Glutamatergic neuron (in vitro differentiated cells): ENCODE measurements at regions not wholly inside any gene's neighbourhood (a gene's known extent, or its start where the extent isn't known, plus 50 kb on each side); places are given as distances from the start of the nearest gene placed in this dataset.

Experiments used
- DNase-seq: peaks from one replicate; pipeline ENCODE4 v3.0.0; 2022
- H3K27ac Mint-ChIP-seq: one replicate; pipeline ENCODE4 v1.8.0; 2020; ENCODE audit warnings: mild to moderate bottlenecking, mixed read lengths, inconsistent platforms; ENCODE audit not compliant: unreplicated experiment
- H3K27me3 Mint-ChIP-seq: one replicate; pipeline ENCODE4 v1.8.0; 2020; ENCODE audit warnings: mild to moderate bottlenecking, moderate library complexity, mixed read lengths, inconsistent platforms; ENCODE audit not compliant: unreplicated experiment
- H3K36me3 Mint-ChIP-seq: one replicate; pipeline ENCODE4 v1.8.0; 2020; ENCODE audit warnings: mild to moderate bottlenecking, mixed read lengths, inconsistent platforms; ENCODE audit not compliant: unreplicated experiment
- H3K4me1 Mint-ChIP-seq: one replicate; pipeline ENCODE4 v1.8.0; 2020; ENCODE audit warnings: mild to moderate bottlenecking, low read depth, mixed read lengths, inconsistent platforms; ENCODE audit not compliant: unreplicated experiment
- H3K4me3 Mint-ChIP-seq: one replicate; pipeline ENCODE4 v1.8.0; 2020; ENCODE audit warnings: mild to moderate bottlenecking, mixed read lengths, inconsistent platforms; ENCODE audit not compliant: unreplicated experiment
- H3K9me3 Mint-ChIP-seq: one replicate; pipeline ENCODE4 v1.8.0; 2020; ENCODE audit warnings: mild to moderate bottlenecking, moderate library complexity, mixed read lengths, inconsistent platforms; ENCODE audit not compliant: unreplicated experiment
- TF ChIP-seq, protein P1 (sequence below): fragments of 200-600 bp; sonication (generic); IDR thresholded peaks from one replicate; pipeline ENCODE4 v1.5.0; 2021; ENCODE audit not compliant: partially characterized antibody, unreplicated experiment

DNA sequence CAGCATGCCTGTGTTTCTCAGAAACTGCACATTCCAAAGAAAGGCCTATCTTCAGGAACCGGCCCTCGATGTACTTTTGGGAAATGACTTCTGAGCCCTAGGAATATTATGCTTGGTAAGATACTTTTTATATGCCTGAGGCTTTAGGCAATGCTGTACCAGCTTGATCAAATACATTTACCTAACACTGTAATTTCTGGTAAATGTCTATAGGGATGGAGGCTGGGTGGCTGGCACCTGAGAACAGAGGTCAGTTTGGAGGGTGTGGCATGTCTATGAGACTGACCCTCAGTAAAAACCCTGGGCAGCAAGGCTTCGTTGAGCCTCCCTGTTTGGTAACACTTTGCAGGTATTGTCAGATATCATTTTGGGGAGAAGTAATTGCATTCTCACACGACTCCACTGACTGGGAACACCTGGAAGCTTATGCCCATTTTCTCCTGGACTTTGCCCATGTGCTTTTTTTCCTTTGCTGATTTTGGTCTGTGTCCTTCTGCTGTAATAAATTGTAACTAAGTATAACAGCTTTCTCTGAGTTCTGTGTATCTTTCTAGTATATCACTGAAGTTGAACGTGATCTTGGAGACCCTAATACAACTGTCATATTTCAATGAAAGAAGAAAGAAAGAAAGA lies 1339.1 kb downstream of the OLFM4 start:
- peaks cover 7% of the 10 kb centered on the region for H3K9me3 Mint-ChIP-seq
- H3K27ac Mint-ChIP-seq, result no peak overlapping the region
- DNase-seq, result no peak
- peaks cover 2% of the 10 kb centered on the region for H3K4me1 Mint-ChIP-seq
- no peaks in the 10 kb centered on the region for H3K36me3 Mint-ChIP-seq
- H3K27me3 Mint-ChIP-seq, result no peaks in the 10 kb centered on the region
- TF ChIP-seq, protein P1, sequence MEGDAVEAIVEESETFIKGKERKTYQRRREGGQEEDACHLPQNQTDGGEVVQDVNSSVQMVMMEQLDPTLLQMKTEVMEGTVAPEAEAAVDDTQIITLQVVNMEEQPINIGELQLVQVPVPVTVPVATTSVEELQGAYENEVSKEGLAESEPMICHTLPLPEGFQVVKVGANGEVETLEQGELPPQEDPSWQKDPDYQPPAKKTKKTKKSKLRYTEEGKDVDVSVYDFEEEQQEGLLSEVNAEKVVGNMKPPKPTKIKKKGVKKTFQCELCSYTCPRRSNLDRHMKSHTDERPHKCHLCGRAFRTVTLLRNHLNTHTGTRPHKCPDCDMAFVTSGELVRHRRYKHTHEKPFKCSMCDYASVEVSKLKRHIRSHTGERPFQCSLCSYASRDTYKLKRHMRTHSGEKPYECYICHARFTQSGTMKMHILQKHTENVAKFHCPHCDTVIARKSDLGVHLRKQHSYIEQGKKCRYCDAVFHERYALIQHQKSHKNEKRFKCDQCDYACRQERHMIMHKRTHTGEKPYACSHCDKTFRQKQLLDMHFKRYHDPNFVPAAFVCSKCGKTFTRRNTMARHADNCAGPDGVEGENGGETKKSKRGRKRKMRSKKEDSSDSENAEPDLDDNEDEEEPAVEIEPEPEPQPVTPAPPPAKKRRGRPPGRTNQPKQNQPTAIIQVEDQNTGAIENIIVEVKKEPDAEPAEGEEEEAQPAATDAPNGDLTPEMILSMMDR, result no peak
- no peak overlapping the region for H3K4me3 Mint-ChIP-seq

DNA sequence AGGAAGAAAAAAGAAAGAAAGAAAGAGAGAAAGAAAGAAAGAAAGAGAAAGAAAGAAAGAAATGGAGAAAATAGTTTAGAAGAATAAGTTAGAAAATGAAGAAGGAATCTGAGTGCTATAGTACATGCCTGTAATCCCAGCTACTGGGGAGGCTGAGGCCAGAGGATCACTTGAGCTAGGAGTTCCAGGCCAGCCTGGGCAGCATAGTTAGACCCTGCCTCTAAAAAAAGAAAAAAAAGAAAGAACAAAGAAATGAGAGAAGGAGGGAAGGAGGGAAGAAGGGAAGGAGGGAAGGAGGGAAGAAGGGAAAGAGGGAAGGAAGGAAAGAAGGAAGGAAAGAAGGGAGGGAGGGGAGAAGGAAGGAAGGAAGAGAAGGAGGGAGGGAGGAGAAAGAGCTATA lies 1339.8 kb downstream of the OLFM4 start:
- Mint-ChIP-seq H3K27ac (no peak overlapping the region), H3K9me3 (peaks cover 12% of the 10 kb centered on the region), H3K4me3 (no peak overlapping the region), H3K27me3 (peaks cover 3% of the 10 kb centered on the region), H3K4me1 (peaks cover 6% of the 10 kb centered on the region), H3K36me3 (no peaks in the 10 kb centered on the region)
- no peak for DNase-seq
- TF ChIP-seq, protein P1, result no peak

DNA sequence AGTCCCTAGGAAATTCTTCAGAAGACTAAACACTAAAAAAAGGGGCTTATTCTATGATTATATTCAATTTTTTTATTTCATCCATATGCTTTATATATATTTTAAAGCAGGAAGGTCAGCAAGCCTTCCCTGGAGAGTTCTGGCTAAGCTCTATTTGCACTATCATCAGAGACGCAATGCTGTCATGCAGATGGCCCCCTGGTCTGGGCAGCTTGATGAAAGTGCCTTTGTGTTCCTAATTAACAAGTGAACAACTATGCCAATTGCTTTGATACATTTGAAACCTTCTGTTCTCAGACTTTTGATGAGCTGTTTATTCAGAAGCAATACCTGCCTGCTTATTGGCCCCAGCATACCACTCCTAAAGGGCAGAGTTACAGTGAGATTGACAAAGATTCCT lies 1344.6 kb downstream of the OLFM4 start:
- peaks cover 3% of the 10 kb centered on the region for H3K27me3 Mint-ChIP-seq
- H3K4me1 Mint-ChIP-seq, result peaks cover 24% of the 10 kb centered on the region

DNA sequence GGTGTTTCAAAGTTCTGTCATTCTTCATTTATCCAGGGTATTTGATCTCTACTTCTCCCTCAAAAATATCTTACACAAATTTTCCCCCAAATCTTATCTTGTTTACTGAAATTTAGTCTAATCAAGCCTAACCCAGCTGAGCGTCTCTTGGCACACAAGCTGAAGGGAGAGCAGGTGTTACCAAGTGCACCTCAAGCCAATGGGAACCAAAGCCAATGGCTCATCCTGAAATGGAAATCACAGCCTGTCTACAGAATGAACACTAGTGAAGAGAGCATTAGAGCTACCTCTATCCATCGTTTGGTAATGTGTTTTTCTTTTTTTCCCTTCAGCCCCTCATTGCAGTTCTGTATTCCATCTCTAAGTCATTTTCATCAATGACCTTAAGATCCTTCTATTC lies 1350.8 kb downstream of the OLFM4 start:
- DNase-seq, result no peak

More for the DNA sequence above, 1344.6 kb downstream of the OLFM4 start:
- H3K27ac Mint-ChIP-seq, result peak overlapping the region; percentile 91
- H3K36me3 Mint-ChIP-seq, result no peaks in the 10 kb centered on the region
- TF ChIP-seq, protein P1, result no peak
- DNase-seq, result peak; percentile 67
- no peak overlapping the region for H3K4me3 Mint-ChIP-seq
- peaks cover 14% of the 10 kb centered on the region for H3K9me3 Mint-ChIP-seq

DNA sequence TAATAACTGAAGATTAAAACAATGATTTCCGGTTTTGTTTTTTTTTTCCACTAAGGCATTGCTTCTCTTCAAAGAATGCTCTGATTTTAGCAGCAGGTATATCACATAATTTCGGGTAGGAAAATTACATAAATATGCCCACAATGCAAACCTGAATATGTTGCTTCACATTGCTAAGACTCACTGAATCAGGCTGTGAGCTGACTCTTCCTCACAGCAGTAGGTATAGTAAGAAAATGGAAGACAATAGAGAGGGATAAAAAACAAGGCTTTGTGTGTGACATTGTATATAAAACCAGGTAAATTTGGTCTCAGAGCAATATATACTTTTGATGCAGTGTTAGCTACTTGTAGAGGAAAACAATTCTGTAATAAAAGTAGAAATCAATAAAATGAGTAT lies 1355.0 kb downstream of the OLFM4 start:
- Mint-ChIP-seq H3K27ac (no peak overlapping the region), H3K36me3 (peaks cover 3% of the 10 kb centered on the region), H3K27me3 (no peaks in the 10 kb centered on the region), H3K9me3 (peaks cover 2% of the 10 kb centered on the region), H3K4me3 (no peak overlapping the region), H3K4me1 (peaks cover 2% of the 10 kb centered on the region)
- no peak for DNase-seq
- TF ChIP-seq, protein P1, result no peak

More for the DNA sequence above, 1350.8 kb downstream of the OLFM4 start:
- H3K4me1 Mint-ChIP-seq, result peaks cover 13% of the 10 kb centered on the region
- H3K36me3 Mint-ChIP-seq, result no peaks in the 10 kb centered on the region
- TF ChIP-seq, protein P1, result no peak
- no peak overlapping the region for H3K27ac Mint-ChIP-seq
- no peaks in the 10 kb centered on the region for H3K27me3 Mint-ChIP-seq
- peaks cover 3% of the 10 kb centered on the region for H3K9me3 Mint-ChIP-seq
- H3K4me3 Mint-ChIP-seq, result no peak overlapping the region
